ENCODE measurements at regions not wholly inside any gene's neighbourhood (a gene's known extent, or its start where the extent isn't known, plus 50 kb on each side); places are given as distances from the start of the nearest gene placed in this dataset.

- H3K27me3 Mint-ChIP-seq (ENCODE audit: low read depth) = peaks cover 80% of the 10 kb centered on the region
- H3K9me3 ChIP-seq (ENCODE audit: control insufficient read depth, low read depth, low read length) = peaks cover 4% of the 10 kb centered on the region
Observed at GRCh38 chr12:125201090-125201489, 135.9 kb downstream of the AACS start.

More at GRCh38 chr12:125201090-125201489, 135.9 kb downstream of the AACS start:
- Mint-ChIP-seq H3K4me1 (peaks cover 2 to 12% of the 10 kb centered on the region in 2 experiments), H3K27ac (no peak overlapping the region), H3K9me3 (peaks cover 0 to 2% of the 10 kb centered on the region in 2 experiments; a peak in 3 of 5 replicates), H3K4me3 (no peak overlapping the region), H3K36me3 (ENCODE audit: insufficient read depth in 1 of 3, low read depth in 3 of 3) (peaks cover 3 to 36% (median 15%) of the 10 kb centered on the region in 3 experiments; a peak in 6 of 7 replicates)
- Histone ChIP-seq H4K8ac (replicated peaks; ENCODE audit: insufficient read length, low read depth, low read length) (no peak overlapping the region), H2AK5ac (ENCODE audit: insufficient read length, low read length) (no peak overlapping the region), H3K23me2 (ENCODE audit: insufficient read length, low read depth, low read length, poor library complexity, severe bottlenecking) (peaks cover 3% of the 10 kb centered on the region), H2BK5ac (ENCODE audit: insufficient read length, low read length) (no peak overlapping the region), H3K4me2 (ENCODE audit: insufficient read depth, insufficient read length, low read length) (no peak overlapping the region), H3T11ph (ENCODE audit: low read length) (no peak overlapping the region), H3K4me1 (ENCODE audit: insufficient read depth, low read length) (no peaks in the 10 kb centered on the region), H3K18ac (ENCODE audit: insufficient read length, low read depth, low read length) (no peak overlapping the region), H2BK15ac (ENCODE audit: low read depth, low read length) (no peak overlapping the region), H3K23ac (ENCODE audit: insufficient read length, low read depth, low read length) (no peak overlapping the region), H3K4ac (ENCODE audit: low read depth, low read length) (no peak overlapping the region), H3K56ac (ENCODE audit: insufficient read length, low read depth, low read length) (no peak overlapping the region), H3K27me3 (ENCODE audit: insufficient read depth, low read length) (no peaks in the 10 kb centered on the region), H3K79me1 (ENCODE audit: insufficient read depth, low read depth, low read length, poor library complexity, severe bottlenecking) (no peaks in the 10 kb centered on the region), H4K20me1 (ENCODE audit: control insufficient read depth, insufficient read depth, insufficient read length) (no peaks in the 10 kb centered on the region), H2AFZ (ENCODE audit: low read length) (no peak overlapping the region), H3K79me2 (ENCODE audit: insufficient read depth, low read length) (peaks cover 17% of the 10 kb centered on the region; the same call in 1 of the 2 replicates), H3K9ac (ENCODE audit: extremely low read depth, insufficient read length, low read length) (no peak overlapping the region), H2BK20ac (ENCODE audit: low read depth, low read length, poor library complexity, severe bottlenecking) (no peak overlapping the region), H2BK12ac (ENCODE audit: insufficient read length, low read depth, low read length) (no peak overlapping the region), H4K5ac (ENCODE audit: insufficient read length, low read depth, low read length) (no peak overlapping the region), H4K91ac (ENCODE audit: insufficient read length, low read depth, low read length) (no peak overlapping the region), H3K27ac (ENCODE audit: insufficient read length, low read depth, low read length) (no peak overlapping the region), H3K14ac (ENCODE audit: insufficient read depth, low read length) (no peak overlapping the region), H2BK120ac (ENCODE audit: low read depth, low read length, poor library complexity, severe bottlenecking) (no peak overlapping the region)
- no peak for DNase-seq
- WGBS (ENCODE audit: extremely low coverage, insufficient read length, low lambda C conversion rate) = no CpG with 5 or more reads among the region's 3 CpGs
- TF ChIP-seq, protein P1, sequence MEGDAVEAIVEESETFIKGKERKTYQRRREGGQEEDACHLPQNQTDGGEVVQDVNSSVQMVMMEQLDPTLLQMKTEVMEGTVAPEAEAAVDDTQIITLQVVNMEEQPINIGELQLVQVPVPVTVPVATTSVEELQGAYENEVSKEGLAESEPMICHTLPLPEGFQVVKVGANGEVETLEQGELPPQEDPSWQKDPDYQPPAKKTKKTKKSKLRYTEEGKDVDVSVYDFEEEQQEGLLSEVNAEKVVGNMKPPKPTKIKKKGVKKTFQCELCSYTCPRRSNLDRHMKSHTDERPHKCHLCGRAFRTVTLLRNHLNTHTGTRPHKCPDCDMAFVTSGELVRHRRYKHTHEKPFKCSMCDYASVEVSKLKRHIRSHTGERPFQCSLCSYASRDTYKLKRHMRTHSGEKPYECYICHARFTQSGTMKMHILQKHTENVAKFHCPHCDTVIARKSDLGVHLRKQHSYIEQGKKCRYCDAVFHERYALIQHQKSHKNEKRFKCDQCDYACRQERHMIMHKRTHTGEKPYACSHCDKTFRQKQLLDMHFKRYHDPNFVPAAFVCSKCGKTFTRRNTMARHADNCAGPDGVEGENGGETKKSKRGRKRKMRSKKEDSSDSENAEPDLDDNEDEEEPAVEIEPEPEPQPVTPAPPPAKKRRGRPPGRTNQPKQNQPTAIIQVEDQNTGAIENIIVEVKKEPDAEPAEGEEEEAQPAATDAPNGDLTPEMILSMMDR (conservative IDR thresholded peaks at IDR 0.05) = no peak

Measured in H9 (cell line).